Left hindlimb (tissue), 1 donor: ENCODE measurements at regions not wholly inside any gene's neighbourhood (a gene's known extent, or its start where the extent isn't known, plus 50 kb on each side); places are given as distances from the start of the nearest gene placed in this dataset.
"Not testable (repeated sequence)": the region's sequence is repeated elsewhere in the genome, so short reads cannot be mapped to it uniquely, and the experiment has no call there.

Source experiments
- DNase-seq: peaks from one replicate; pipeline ENCODE4 v3.0.0-alpha.2; 2018

GRCh38 chr16:64088838-64089237, 1033.0 kb downstream of the CDH11 start:
- DNase-seq, result no peak

- DNase-seq, result no peak
Observed at GRCh38 chr16:64085296-64085695, 1036.6 kb downstream of the CDH11 start.

DNA sequence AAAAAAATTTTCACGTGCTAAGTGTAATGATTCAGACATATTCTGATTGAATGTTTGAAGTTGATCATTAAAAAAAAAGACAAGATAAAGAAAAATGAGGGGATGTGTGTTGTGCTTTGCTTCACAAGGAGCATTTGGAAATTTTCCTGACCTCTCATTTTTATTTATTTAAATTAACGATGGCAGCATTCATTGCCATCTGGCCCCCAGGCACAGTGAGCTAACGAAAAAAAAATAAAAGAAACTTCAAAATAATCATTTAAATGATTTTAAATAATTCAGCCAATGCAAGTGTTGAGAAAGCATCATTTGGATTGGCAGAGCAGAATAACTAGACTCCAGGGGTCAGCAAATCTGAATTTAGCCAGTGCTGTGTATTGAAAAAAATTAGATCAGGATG, 1037.2 kb downstream of the CDH11 start:
- no peak for DNase-seq

DNA sequence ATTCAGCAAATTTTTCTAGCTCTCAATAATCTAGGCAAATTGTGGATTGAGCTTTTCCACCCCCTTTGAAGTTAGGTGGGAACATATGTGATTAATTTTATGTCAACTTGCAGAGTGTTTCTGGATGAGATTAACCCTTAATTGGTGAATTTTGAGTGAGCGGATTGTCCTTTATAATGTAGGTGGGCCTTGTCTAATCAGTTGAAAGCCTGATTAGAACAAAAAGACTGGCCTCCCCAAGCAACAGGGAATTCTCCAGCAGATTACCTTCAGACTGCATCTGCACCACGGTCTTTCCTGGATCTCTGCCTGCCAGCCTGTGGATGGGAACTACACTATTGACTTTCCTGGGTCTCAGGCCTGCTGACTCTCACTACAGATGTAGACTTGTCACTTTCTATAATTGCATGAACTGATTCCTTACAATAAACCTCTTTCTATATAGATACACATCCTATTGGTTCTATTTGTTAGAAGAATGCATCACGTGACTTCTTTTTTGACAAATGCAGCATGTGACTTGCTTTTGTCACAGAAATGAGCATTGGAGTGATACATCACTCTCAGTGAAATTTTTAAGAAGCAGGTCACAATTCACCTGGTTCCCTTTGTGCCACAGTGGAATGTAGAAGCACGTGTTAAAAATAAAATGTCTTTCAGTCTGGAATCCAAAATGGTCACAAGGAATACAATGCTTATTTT, 1038.3 kb downstream of the CDH11 start:
- DNase-seq, result no peak

DNA sequence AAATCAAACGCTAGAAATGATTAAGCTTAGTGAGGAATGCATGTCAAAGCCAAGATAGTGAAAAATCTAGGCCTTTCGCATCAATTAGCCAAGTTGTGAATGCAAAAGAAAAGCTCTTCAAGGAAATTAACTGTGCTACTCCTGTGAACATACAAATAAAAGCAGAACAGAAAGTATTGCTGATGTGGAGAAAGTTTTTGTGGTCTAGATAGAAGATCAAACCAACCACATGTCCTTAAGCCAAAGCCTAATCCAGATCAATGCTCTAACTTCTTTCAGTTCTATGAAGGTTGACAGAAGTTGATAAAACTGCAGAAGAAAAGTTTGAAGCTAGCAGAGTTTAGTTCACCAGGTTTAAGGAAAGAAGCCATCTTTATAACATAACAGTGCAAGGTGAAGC, 1044.6 kb downstream of the CDH11 start:
- no peak for DNase-seq

- DNase-seq, result no peak
Observed at GRCh38 chr16:64074706-64075105, 1047.2 kb downstream of the CDH11 start.

DNA sequence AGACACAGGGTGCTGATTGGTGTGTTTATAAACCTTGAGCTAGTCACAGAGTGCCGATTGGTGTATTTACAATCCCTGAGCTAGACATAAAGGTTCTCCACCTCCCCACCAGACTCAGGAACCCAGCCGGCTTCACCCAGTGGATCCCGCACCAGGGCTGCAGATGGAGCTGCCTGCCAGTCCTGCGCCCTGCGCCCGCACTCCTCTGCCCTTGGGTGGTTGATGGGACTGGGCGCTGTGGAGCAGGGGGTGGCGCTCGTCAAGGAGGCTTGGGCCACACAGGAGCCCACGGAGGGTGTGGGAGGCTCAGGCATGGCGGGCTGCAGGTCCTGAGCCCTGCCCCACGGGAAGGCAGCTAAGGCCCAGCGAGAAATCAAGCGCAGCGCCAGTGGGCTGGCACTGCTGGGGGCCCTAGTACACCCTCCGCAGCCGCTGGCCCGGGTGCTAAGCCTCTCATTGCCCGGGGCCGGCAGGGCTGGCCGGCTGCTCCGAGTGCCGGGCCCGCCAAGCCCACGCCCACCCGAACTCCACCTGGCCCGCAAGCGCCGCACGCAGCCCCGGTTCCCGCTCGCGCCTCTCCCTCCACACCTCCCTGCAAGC, 1049.6 kb downstream of the CDH11 start:
- not testable (repeated sequence) for DNase-seq

DNA sequence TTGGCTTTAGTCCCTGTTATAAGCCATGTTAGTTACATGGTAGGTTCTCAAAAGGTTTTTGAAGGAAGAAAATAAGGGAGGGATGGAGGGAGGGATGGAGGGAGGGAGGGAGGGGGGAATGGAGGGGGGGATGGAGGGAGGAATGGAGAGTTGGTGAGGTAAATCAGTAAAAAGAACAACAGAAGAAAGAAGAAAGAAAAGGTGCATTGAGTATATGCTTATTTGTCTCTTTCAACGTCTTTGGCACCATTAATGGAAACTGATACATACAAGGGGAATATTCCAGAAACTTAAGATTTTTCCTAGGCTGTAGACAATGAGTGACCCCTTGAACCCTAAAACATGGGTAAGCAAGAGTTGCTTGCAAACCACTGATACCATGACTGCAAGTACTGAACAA, 1056.3 kb downstream of the CDH11 start:
- no peak for DNase-seq

DNA sequence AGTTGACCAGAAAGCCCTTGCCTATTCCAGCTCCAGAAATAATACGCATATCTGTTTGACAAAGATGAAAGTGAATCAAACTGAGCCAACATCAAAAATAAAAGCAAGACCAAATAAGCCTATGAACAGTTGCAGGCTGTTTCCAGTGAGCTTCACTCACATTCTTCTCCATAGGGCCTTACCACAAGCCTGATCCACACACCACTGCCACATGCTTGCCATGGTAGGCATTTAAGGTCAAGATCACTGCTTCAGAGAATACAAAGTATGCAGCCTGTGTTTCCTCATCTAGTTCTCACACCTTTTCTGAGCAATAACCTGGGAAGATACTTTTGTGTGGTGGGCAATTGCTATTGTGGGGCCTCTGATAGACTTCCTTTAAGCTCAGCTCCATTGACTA, 1060.2 kb downstream of the CDH11 start:
- no peak for DNase-seq

DNA sequence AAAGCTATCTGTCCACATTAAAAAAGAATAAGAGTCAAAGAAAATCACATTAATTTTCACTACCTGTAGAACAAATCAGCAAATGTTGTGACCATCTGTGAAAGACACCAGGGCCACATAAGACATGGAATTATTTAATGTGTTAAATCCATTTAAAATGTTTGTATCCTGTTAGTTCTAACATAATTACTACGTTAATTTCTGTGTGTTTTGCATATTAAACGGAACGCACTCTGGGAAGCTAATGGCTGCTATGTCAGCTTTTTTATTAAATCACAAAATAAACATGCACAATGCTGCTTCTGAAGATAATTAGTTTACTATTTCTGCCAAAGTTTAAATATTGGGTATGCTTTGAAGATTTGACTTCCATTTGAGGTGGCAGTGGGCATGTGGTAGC, 1061.2 kb downstream of the CDH11 start:
- DNase-seq, result no peak

DNA sequence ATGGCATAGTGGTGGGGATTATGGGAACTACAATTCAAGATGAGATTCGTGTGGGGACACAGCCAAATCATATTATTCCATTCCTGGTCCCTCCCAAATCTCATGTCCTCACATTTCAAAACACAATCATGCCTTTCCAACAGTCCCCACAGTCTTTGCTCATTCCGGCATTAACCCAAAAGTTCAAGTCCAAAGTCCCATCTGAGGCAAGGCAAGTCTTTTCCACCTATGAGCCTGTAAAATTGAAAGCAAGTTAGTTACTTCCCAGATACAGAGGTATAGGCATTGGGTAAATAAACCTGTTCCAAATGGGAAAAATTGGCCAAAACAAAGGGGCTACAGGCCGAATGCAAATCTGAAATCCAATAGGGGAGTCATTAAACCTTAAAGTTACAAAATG, 1063.2 kb downstream of the CDH11 start:
- no peak for DNase-seq

GRCh38 chr16:64051824-64052223, 1070.0 kb downstream of the CDH11 start:
- no peak for DNase-seq

- DNase-seq, result no peak
Observed at GRCh38 chr16:64047878-64048277, 1074.0 kb downstream of the CDH11 start.

GRCh38 chr16:64047207-64047606, 1074.7 kb downstream of the CDH11 start:
- no peak for DNase-seq

DNA sequence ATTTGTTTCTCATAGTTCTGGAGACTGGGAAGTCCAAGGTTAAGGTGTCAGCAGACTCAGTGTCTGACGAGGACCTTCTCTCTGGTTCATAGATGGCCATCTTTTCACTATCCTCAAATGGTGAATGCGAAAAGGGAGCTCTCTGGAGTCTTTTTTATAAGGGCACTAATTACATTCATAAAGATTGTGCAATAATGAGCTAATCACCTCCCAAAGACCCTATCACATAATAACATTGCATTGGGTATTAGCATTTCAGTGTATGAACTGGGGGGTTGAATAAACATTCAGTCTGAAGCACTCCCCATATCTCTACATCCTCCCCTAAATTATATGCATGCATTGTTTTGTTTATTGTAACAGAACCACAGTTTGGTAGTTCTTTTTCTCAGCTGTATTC, 1086.5 kb downstream of the CDH11 start:
- DNase-seq, result no peak

DNA sequence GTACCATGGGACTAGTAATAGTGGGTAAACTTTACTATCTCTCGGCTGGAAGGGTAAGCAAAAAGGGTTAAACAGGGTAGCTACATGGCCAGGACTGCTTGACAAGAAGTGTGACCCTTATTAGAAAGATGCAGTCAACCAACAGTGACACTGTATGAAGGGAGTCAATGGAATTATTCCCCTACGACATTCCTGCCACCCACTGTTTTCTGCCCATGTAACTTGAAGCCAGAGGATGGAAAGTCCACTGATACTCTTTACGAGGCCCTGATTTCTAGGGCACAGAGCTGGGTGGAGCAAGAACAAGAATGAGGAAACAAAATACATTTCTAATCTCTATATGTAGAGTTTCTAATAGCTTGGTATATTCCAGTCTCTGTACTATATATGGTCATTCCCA, 1102.5 kb downstream of the CDH11 start:
- no peak for DNase-seq

GRCh38 chr16:64017796-64018195, 1104.1 kb downstream of the CDH11 start:
- no peak for DNase-seq

GRCh38 chr16:64013856-64014255, 1108.0 kb downstream of the CDH11 start:
- DNase-seq, result no peak

GRCh38 chr16:64012166-64012565, 1109.7 kb downstream of the CDH11 start:
- DNase-seq, result no peak

DNA sequence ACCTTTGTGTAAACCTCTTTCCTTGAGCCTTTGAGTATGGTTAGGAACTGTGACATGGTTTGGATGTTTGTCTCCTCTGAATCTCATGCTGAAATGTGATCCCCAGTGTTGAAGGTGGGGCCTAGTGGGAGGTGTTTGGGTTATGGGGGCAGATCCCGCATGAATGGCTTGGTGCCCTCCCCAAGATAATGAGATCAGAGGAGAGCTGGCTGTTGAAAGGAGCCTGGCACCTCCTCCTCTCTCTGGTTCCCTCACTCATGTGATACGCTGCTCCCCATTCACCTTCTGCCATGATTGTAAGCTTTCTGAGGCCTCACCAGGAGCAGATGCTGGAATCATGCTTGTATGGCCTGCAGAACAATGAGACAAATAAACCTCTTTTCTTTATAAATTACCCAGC, 1110.2 kb downstream of the CDH11 start:
- no peak for DNase-seq

DNA sequence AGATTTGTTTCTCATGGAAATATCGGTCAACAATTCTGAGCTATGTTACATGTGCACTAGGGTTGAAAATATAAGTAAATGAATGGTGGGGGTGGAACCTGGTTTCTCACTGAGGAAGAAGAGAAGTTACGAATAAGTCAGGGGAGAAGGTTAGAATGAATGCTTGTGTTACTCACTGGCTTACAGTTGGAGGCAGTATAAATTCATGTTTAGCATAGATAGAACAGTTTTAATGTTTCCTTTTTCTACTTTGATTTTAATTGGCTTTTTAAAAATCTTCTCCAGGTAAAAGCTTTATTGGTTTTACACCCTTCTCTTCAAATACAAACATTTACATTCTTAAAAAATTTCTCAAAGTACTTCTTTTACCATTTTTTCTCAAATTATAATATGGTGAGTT, 1113.7 kb downstream of the CDH11 start:
- DNase-seq, result no peak

- no peak for DNase-seq
Observed at GRCh38 chr16:64004116-64004515, 1117.7 kb downstream of the CDH11 start.

GRCh38 chr16:63995025-63995424, 1126.8 kb downstream of the CDH11 start:
- no peak for DNase-seq

- no peak for DNase-seq
Observed at GRCh38 chr16:63983401-63983800, 1138.5 kb downstream of the CDH11 start.

DNA sequence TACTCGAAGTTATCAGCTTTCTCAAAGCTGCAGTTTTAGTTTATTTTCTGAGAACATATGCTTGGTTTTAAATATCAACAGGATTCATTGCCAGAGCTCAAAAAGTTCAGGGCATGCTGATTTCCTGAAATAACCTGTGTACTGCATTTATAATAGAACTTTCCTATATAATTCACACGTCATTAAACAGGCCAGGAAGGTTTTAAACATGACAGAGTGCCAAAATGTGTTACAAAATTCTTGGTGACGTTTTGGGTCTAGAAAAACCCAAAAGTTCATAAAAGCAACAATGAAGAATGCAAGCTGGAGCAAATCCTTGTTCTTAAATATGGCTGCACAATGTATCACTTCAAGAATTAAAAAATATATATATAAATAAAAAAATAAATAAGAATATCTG, 1139.1 kb downstream of the CDH11 start:
- DNase-seq, result no peak
